Activated CD4-positive, alpha-beta T cell treated with anti-CD3 and anti-CD28 coated beads, Interleukin-2, amount 50 U/mL, for 4 hours (primary cell): ENCODE measurements at regions not wholly inside any gene's neighbourhood (a gene's known extent, or its start where the extent isn't known, plus 50 kb on each side); places are given as distances from the start of the nearest gene placed in this dataset.
"Not testable (repeated sequence)": the region's sequence is repeated elsewhere in the genome, so short reads cannot be mapped to it uniquely, and the experiment has no call there.

ENCODE experiments used
- DNase-seq, 2 experiments: peaks; one replicate each; pipeline ENCODE4 v3.0.0-alpha.2; 2020

- DNase-seq: no peak
These were observed 952.7 kb upstream of the SLIT2 start for GRCh38 chr4:19298998-19299397.

- DNase-seq: no peak
These were observed 957.9 kb upstream of the SLIT2 start for GRCh38 chr4:19293781-19294180.

- DNase-seq: no peak
These were observed 958.6 kb upstream of the SLIT2 start for GRCh38 chr4:19293080-19293479.

DNA sequence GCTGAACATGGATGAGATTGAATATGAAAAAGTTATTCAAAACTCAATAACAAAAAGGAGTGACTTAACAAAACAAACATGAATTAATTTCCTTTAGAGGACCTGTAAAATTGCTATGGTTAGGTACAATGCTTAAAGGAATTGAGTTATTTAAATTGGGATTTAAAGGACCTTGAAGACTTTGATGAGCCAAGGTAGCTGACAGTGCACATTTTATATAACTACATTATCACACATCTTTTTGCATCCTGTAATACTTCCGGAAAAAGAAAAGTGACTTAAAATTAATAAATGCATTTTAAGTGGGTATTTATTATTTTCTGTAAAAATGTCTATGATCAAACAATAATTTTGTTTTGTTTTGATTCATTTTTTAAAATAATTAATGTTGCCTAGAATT is 964.8 kb upstream of the SLIT2 start:
- no peak for DNase-seq

GRCh38 chr4:19285146-19285545 is 966.6 kb upstream of the SLIT2 start:
- DNase-seq: no peak

DNA sequence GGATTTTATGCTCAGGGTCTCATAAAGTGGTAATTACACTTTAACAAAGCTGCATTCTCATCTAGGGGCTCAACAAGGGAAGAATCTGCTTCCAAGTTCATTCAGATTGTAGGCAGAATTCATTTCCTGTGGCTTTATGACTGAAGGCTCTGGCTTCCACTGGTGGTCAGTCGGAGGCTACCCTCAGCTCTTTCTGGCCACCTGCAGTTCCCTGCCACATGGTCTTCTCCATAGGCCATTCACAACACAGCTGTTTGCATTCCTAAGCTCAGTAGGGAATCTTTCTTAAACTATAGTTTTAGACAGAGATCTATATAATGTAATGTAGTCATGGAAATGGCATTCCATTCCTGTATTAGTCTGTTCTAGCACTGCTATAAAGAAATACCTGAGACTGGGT is 973.0 kb upstream of the SLIT2 start:
- DNase-seq: no peak

GRCh38 chr4:19266566-19266965 is 985.1 kb upstream of the SLIT2 start:
- DNase-seq: no peak

DNA sequence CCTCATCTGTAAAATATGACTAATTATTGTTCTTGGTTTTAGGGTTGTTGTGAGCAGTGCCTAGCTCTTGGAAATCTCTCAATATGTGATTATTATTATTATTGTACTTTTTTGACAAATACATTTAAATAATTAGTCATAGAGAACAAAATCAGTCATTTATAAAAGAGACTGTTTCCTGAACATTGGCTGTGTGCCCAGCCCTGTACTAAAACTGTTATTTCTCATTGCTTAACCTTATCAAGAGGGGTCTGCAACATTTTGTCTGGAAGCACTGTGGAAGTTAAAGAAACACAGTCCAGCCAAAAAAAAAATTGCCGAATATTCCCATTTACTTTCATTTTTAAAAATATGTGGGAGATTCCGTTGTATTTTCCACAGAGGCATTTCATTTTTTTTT is 989.2 kb upstream of the SLIT2 start:
- DNase-seq: no peak

GRCh38 chr4:19260346-19260745 is 991.4 kb upstream of the SLIT2 start:
- no peak for DNase-seq

DNA sequence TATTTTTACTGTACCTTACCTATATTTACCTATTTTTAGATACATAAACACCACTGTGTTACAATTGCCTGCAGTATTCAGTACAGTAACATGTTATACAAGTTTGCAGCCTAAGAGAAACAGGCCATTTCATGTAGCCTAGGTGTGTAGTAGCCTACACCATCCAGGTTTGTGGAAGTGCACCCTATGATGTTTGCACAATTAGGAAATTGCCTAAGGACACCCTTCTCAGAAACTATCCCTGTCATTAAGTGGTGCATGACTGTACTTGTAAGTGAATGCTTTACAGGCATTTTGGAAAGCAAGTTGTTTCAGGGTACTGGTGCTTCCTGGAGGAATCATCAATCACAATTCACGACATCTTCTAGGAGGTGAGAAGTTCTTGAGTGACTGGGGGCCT is 991.8 kb upstream of the SLIT2 start:
- no peak for DNase-seq

- DNase-seq: no peak
These were observed 994.9 kb upstream of the SLIT2 start for GRCh38 chr4:19256823-19257222.

DNA sequence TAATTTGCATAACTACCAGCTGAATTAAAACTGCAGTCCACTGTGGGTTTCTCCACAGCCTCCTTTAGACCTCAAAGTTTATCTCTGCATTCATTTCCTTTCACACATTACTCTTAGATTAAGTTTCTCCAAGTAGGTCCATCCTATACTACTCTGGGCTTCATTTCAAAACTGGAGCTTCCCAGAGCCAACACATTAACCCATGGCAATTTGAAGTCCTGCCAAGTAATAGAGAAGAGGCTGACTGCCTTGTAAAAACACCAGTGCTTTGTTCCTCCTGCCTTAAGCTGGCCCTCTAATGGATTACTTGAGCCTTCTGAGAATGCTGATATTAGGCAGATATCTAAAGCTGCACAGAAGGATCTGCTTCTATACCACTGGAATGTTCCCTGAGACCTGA is 997.2 kb upstream of the SLIT2 start:
- no peak for DNase-seq

DNA sequence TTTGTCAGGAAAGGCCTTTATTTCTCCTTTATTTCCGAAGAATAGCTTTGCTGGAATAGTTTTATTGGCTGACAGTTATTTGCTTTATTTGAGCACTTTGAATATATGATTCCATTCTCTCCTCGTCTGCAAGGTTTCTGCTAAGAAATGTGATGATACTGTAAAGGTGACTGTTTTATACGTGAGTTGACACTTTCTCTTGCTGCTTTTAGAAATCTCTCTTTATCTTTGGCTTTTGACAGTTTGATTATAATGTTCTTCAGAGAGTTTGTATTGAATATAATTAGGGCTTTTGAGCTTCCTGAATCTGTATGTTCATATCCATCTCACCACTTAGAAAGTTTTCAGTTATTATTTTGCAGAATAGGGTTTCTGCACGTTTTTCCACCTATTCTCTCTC is 1003.7 kb upstream of the SLIT2 start:
- no peak for DNase-seq

- DNase-seq: no peak
These were observed 1009.8 kb upstream of the SLIT2 start for GRCh38 chr4:19241895-19242294.

GRCh38 chr4:19239565-19239964 is 1012.1 kb upstream of the SLIT2 start:
- no peak for DNase-seq

- DNase-seq: no peak
These were observed 1015.2 kb upstream of the SLIT2 start for GRCh38 chr4:19236473-19236872.

GRCh38 chr4:19230906-19231545 is 1020.7 kb upstream of the SLIT2 start:
- no peak for DNase-seq

- no peak for DNase-seq
These were observed 1024.0 kb upstream of the SLIT2 start for GRCh38 chr4:19227701-19228100.

GRCh38 chr4:19224820-19225219 is 1026.9 kb upstream of the SLIT2 start:
- no peak for DNase-seq

GRCh38 chr4:19216476-19216875 is 1035.2 kb upstream of the SLIT2 start:
- no peak for DNase-seq

DNA sequence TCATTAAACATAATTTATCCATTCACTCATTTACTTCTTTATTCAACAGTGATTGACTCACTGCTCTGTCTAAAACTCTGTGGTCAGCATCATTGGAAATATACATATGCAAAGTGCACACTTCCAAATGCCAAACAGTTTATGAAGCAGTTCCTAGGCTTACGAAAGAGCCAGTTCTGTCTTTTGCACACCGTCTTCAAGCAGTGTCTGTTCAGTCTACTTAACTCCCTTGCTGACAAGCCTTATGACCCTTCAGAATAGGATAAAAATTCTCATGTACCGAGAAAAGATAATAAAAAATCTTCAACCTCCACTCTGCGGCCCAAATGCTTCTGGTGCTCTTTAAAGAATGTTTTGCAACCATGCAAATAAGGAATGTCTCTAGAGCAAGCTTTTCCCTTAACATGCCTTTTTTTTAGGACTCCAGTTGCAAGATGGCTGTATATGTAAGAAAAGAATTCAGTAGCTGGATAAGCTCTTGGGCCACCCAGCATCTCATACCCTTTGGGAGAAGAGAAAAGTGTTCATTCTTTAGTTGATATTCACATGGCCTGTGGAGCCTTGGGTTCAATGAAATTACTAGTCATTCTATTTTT is 1037.0 kb upstream of the SLIT2 start:
- no peak for DNase-seq

- DNase-seq: no peak
These were observed 1038.3 kb upstream of the SLIT2 start for GRCh38 chr4:19213388-19213787.

DNA sequence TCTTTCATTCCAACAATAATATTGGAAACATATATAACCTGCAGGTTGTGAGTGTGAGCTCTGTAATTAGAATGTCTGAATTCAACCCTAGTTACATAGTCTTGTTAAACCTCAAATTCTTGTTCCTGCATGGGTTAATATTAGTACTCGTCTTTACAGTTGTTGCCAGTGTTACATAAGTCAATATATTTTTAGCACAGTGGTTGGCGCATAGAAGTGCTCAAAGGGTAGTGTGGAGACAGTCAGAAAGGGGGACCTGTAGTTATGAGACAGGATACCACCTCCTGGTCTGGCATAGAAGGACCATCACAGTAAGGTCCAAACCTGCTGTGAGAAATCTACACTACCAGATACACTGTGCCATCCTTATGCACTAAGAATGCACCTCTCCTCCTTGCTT is 1045.9 kb upstream of the SLIT2 start:
- DNase-seq: no peak

DNA sequence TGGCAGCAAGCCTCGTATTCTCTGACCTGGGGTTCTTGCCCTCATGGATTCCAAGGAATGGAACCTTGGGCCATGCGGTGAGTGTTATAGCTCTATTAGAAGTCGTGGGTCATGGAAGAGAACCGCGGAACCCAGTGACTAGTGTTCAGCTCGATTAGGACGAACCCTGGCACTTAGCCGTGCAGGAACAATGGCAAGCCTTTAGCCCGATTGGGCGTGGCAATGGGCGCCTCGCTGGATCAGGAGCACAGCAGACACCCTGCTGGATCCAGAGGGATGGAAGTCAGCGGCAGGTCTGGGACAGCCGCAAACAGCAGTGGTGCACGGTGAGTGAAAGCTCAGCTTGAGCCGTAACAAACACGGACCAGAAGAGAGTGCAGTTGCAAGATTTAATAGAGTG is 1053.9 kb upstream of the SLIT2 start:
- DNase-seq: not testable (repeated sequence)

GRCh38 chr4:19195696-19196095 is 1056.0 kb upstream of the SLIT2 start:
- DNase-seq: no peak
